ENCODE measurements at regions not wholly inside any gene's neighbourhood (a gene's known extent, or its start where the extent isn't known, plus 50 kb on each side); places are given as distances from the start of the nearest gene placed in this dataset.

DNA sequence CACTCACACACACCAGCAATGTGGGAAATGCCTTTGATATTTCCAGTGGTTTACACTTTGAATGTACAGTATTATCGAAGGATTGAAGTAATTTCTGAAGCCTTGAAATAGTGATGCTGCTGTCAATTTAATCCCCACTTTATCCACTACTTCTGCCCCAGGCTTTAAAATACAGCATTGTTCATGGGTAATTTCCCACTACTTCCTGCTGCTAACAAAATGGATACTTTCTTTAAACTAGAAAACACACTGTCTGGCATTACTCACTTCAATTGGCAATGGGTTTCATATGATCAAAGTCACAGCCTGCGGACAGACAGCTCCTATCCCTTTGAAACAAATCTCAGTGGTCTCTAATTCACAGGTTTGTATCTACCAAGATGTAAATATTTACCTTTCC is 292.2 kb downstream of the CDH11 start:
- H3K27ac ChIP-seq: no peak overlapping the region
- TF ChIP-seq, protein P1, sequence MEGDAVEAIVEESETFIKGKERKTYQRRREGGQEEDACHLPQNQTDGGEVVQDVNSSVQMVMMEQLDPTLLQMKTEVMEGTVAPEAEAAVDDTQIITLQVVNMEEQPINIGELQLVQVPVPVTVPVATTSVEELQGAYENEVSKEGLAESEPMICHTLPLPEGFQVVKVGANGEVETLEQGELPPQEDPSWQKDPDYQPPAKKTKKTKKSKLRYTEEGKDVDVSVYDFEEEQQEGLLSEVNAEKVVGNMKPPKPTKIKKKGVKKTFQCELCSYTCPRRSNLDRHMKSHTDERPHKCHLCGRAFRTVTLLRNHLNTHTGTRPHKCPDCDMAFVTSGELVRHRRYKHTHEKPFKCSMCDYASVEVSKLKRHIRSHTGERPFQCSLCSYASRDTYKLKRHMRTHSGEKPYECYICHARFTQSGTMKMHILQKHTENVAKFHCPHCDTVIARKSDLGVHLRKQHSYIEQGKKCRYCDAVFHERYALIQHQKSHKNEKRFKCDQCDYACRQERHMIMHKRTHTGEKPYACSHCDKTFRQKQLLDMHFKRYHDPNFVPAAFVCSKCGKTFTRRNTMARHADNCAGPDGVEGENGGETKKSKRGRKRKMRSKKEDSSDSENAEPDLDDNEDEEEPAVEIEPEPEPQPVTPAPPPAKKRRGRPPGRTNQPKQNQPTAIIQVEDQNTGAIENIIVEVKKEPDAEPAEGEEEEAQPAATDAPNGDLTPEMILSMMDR (conservative IDR thresholded peaks at IDR 0.05): no peak
- no peak for TF ChIP-seq ZFX (IDR thresholded peaks at IDR 0.05)

DNA sequence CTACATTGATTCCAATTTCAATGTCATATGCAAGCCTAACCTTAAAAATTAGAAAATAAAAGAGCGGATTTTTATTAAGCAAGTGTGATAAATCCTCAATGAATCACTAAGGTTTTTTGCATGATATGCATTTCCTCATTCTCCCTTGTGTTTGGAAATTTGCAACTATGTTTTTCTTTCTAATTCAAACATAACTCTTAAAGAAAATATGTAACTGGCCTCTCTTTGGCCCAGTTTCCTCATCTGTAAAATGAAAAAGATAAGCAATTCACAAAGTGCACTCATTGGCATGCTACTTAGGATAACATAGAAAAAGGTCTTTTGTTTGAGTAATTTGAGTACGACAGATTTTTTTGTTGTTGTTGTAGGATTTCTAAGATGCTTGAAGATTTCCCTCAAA is 295.5 kb downstream of the CDH11 start:
- H3K27ac ChIP-seq: no peak overlapping the region
- TF ChIP-seq, protein P1 (conservative IDR thresholded peaks at IDR 0.05): no peak
- TF ChIP-seq ZFX (IDR thresholded peaks at IDR 0.05): no peak

GRCh38 chr16:64823481-64824075 is 298.3 kb downstream of the CDH11 start:
- H3K27ac ChIP-seq: no peak overlapping the region
- TF ChIP-seq, protein P1 (conservative IDR thresholded peaks at IDR 0.05): no peak
- TF ChIP-seq ZFX (IDR thresholded peaks at IDR 0.05): no peak

DNA sequence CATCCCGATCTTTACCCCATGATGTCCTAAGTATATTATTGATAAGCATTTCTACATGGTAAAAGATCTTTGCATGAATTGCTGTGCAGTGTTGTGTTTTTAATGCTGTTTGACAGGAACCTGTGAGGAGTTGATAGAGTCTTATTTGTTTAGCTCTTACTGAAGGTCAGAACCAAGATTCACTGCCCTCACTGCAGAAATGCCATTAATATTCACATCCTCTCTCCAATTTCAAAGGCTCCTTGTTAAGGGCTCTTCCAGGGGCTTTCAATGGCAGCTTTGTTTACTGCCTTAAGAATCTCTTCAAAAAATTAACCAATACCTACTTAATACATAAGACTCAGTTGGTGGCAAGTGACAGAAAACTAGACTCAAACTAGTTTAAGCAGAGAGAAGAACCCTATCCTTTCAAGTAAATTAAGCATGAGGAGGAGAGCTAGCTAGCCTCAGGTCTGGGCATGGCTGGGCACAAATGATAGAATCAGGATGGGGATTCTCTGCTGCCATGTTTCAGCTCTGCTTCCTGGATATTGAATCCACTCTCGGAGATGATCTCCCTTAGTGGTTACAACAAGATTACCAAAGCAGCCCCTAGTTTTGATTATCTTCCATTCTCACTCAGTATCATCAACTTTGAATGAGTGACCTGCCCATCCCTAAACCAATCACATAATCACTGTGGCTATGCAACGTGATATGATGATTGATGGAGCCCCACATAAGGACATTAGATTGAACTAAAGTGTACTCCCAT is 311.8 kb downstream of the CDH11 start:
- H3K27ac ChIP-seq: no peak overlapping the region
- no peak for TF ChIP-seq ZFX (IDR thresholded peaks at IDR 0.05)
- TF ChIP-seq, protein P1 (conservative IDR thresholded peaks at IDR 0.05): no peak

- TF ChIP-seq, protein P1 (conservative IDR thresholded peaks at IDR 0.05): no peak
- TF ChIP-seq ZFX (IDR thresholded peaks at IDR 0.05): no peak
- no peak overlapping the region for H3K27ac ChIP-seq
Observed at GRCh38 chr16:64808474-64808873, 313.4 kb downstream of the CDH11 start.

DNA sequence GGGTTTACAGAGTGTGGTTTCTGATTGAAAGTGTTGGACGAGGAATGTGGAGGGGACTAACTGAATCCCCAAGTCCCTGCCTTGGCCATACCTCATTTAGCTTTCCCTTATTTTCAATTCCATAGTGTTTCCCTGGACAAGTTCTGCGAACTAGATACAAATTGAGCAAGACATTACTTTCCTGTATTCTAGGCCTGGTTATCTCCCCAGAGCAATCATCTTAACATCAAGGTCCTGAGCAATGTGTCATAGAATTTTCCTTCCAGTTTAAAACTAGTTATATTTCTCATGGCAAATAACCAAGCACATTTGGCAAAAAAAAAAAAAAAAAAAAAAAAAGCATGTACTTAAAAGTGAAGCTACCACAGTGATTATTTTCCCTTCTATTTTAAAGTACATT is 330.1 kb downstream of the CDH11 start:
- H3K27ac ChIP-seq: no peak overlapping the region
- TF ChIP-seq, protein P1 (conservative IDR thresholded peaks at IDR 0.05): no peak
- no peak for TF ChIP-seq ZFX (IDR thresholded peaks at IDR 0.05)

DNA sequence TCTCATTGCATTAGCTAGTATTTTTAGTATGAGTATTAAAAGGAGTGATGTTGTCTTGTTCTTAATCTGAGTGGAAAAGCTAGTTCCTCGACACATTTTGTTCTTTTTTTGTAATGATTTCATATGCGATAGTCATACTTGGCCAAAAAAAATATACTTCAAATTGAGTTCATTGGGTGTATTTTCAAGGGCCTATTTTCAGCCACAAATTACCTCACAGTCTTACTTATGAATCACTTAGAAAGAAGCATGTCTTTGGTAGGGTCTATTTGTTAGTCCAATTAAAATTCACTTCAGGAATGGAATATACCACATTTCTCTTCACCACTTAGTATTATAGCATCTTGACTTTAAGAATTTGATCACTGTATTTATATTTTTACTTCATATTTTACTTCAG is 337.2 kb downstream of the CDH11 start:
- TF ChIP-seq, protein P1 (conservative IDR thresholded peaks at IDR 0.05): no peak
- no peak for TF ChIP-seq ZFX (IDR thresholded peaks at IDR 0.05)

More for the DNA sequence above, 337.2 kb downstream of the CDH11 start:
- no peak overlapping the region for H3K27ac ChIP-seq

Data from C4-2B (cell line).